HepG2 (cell line): ENCODE measurements at regions not wholly inside any gene's neighbourhood (a gene's known extent, or its start where the extent isn't known, plus 50 kb on each side); places are given as distances from the start of the nearest gene placed in this dataset.

Experiments
- ATAC-seq: fragments of 200-7000 bp; cut with Tn5 transposase; 3 replicates; pipeline ENCODE4 v1.9.1; 2020; ENCODE audit warnings: mild to moderate bottlenecking, moderate library complexity
- BruUV-seq: library from RNA; stranded (reverse); fragments of 400-500 nt; replicated peaks from 2 replicates; lab custom pipeline; 2021; lab: Mats Ljungman, UMichigan
- CTCF ChIA-PET: fragments of 300-600 bp; formaldehyde crosslinking; extraction: SDS; loops from one replicate; lab custom pipeline; 2021; ENCODE audit warnings: low total read pairs, inconsistent platforms, low intra/inter-chr PET ratio; lab: Yijun Ruan, JAX
- POLR2A ChIA-PET: fragments of 350-600 bp; sonication (Branson Sonifier 250); formaldehyde crosslinking; loops from one replicate; lab custom pipeline; 2020; ENCODE audit warnings: antibody characterized with exemption, inconsistent platforms; lab: Yijun Ruan, JAX
- DNase-seq: peaks from one replicate; pipeline ENCODE4 v3.0.0-alpha.2; 2015; ENCODE audit warnings: low spot score
- FAIRE-seq: peaks from 3 replicates; lab custom pipeline; 2011; peaks lifted over from hg19 to GRCh38; lab: Jason Lieb, UNC
- H2AFZ ChIP-seq: one replicate; pipeline ENCODE4 v1.6.1; 2011; ENCODE audit warnings: low read length, inconsistent platforms
- H3K27ac ChIP-seq: fragments of 300-600 bp; 3 replicates; pipeline ENCODE4 v1.8.0; 2011; ENCODE audit warnings: mixed run types, mild to moderate bottlenecking, mixed read lengths, low read length, inconsistent platforms; ENCODE audit not compliant: insufficient read depth; ENCODE audit errors: extremely low read length
- H3K27me3 ChIP-seq, 2 experiments: fragments of 200-600 bp in 1 of 2; 2 replicates in 1 of 2; 3 replicates in 1 of 2; pipeline versions ENCODE4 v1.6.0 to v1.8.0; 2011; ENCODE audit warnings: low read length in 2 of 2, mild to moderate bottlenecking in 2 of 2, moderate library complexity in 2 of 2, inconsistent platforms in 1 of 2; ENCODE audit not compliant: insufficient read depth in 2 of 2, control insufficient read depth in 1 of 2
- H3K36me3 ChIP-seq, 2 experiments: fragments of 200-600 bp in 1 of 2; replicated peaks in 1 of 2; 2 replicates in 1 of 2; 3 replicates in 1 of 2; pipeline versions ENCODE4 v1.5.1 to v1.8.0; 2011; ENCODE audit warnings: low read length in 2 of 2, inconsistent platforms in 1 of 2; ENCODE audit not compliant: insufficient read depth in 2 of 2, control insufficient read depth in 1 of 2
- H3K4me1 ChIP-seq: 2 replicates; pipeline ENCODE4 v1.5.1; 2012; ENCODE audit warnings: low read length, inconsistent platforms; ENCODE audit not compliant: insufficient read depth
- H3K4me2 ChIP-seq: 2 replicates; pipeline ENCODE4 v1.6.0; 2011; ENCODE audit warnings: low read depth, low read length, inconsistent platforms
- H3K4me3 ChIP-seq, 3 experiments: fragments of 200-600 bp in 1 of 3; sonication (generic), shearing (Covaris generic) in 1 of 3; replicated peaks in 1 of 3; 2 replicates each; pipeline ENCODE4 v1.5.1; 2011 to 2016; ENCODE audit warnings: low read length in 3 of 3, inconsistent platforms in 2 of 3, low read depth in 2 of 3, mild to moderate bottlenecking in 2 of 3, control low read depth in 1 of 3, mixed read lengths in 1 of 3; ENCODE audit not compliant: insufficient read depth in 1 of 3
- H3K79me2 ChIP-seq: one replicate; pipeline ENCODE4 v1.6.1; 2011; ENCODE audit warnings: low read length, inconsistent platforms; ENCODE audit not compliant: insufficient read depth
- H3K9ac ChIP-seq: 2 replicates; pipeline ENCODE4 v1.6.0; 2011; ENCODE audit warnings: mild to moderate bottlenecking, low read depth, low read length, inconsistent platforms; ENCODE audit not compliant: insufficient read depth
- H3K9me3 ChIP-seq: 2 replicates; pipeline ENCODE4 v1.5.1; 2012; ENCODE audit warnings: mild to moderate bottlenecking, low read length
- H4K20me1 ChIP-seq: 2 replicates; pipeline ENCODE4 v1.6.0; 2011; ENCODE audit warnings: inconsistent platforms, mild to moderate bottlenecking, low read length, moderate library complexity; ENCODE audit not compliant: insufficient read depth
- ADNP ChIP-seq: sonication (generic); formaldehyde crosslinking; IDR thresholded peaks from 2 replicates; pipeline ENCODE4 v1.4.0; 2020; ENCODE audit warnings: missing genetic modification reagents
- AGO1 ChIP-seq: fragments of 200-400 bp; formaldehyde crosslinking; IDR thresholded peaks from 2 replicates; pipeline ENCODE4 v1.6.1; 2017; ENCODE audit warnings: mild to moderate bottlenecking, low read depth, low read length, moderate library complexity; ENCODE audit not compliant: poor library complexity, severe bottlenecking
- AGO2 ChIP-seq: fragments of 200-400 bp; formaldehyde crosslinking; optimal IDR thresholded peaks from 2 replicates; pipeline ENCODE3; 2017; ENCODE audit warnings: mild to moderate bottlenecking, low read depth, low read length, moderate library complexity
- EHMT2 ChIP-seq: fragments of 200-600 bp; sonication (generic); IDR thresholded peaks from 2 replicates; pipeline ENCODE4 v1.7.0; 2017; ENCODE audit warnings: antibody characterized with exemption, low read depth, low read length, borderline replicate concordance
- HDAC1 ChIP-seq: sonication (generic); formaldehyde crosslinking; IDR thresholded peaks from 2 replicates; pipeline ENCODE4 v1.5.1; 2020; ENCODE audit warnings: mild to moderate bottlenecking, missing genetic modification reagents
- MTA3 ChIP-seq: sonication (generic); formaldehyde crosslinking; IDR thresholded peaks from 2 replicates; pipeline ENCODE4 v1.4.0; 2020; ENCODE audit warnings: missing genetic modification reagents
- MYC ChIP-seq: sonication (generic); formaldehyde crosslinking; IDR thresholded peaks from 2 replicates; pipeline ENCODE4 v1.9.0; 2021; ENCODE audit warnings: missing genetic modification reagents, borderline replicate concordance
- NAIF1 ChIP-seq: sonication (generic); formaldehyde crosslinking; IDR thresholded peaks from 2 replicates; pipeline ENCODE4 v1.5.0; 2020; ENCODE audit warnings: mild to moderate bottlenecking, missing genetic modification reagents, borderline replicate concordance
- ZBTB2 ChIP-seq: sonication (generic); formaldehyde crosslinking; IDR thresholded peaks from 2 replicates; pipeline ENCODE4 v1.8.0; 2022; ENCODE audit warnings: low read depth, missing genetic modification reagents
- ZFP1 ChIP-seq: IDR thresholded peaks from 2 replicates; pipeline ENCODE4 v1.6.1; 2016
- ZFP36L2 ChIP-seq: sonication (generic); formaldehyde crosslinking; IDR thresholded peaks from 2 replicates; pipeline ENCODE4 v1.4.0; 2020; ENCODE audit warnings: missing genetic modification reagents
- ZNF282 ChIP-seq: fragments of 450-650 bp; IDR thresholded peaks from 2 replicates; pipeline ENCODE4 v1.6.1; 2018; ENCODE audit not compliant: partially characterized antibody
- ZNF337 ChIP-seq: sonication (generic); formaldehyde crosslinking; IDR thresholded peaks from 2 replicates; pipeline ENCODE4 v1.5.1; 2020; ENCODE audit warnings: missing genetic modification reagents, low read depth, mild to moderate bottlenecking, borderline replicate concordance
- ZNF691 ChIP-seq: sonication (generic); formaldehyde crosslinking; IDR thresholded peaks from 2 replicates; pipeline ENCODE4 v1.4.0; 2020; ENCODE audit warnings: missing genetic modification reagents, low read depth, mild to moderate bottlenecking, borderline replicate concordance
- ZSCAN22 ChIP-seq: sonication (generic); formaldehyde crosslinking; IDR thresholded peaks from 2 replicates; pipeline ENCODE4 v1.4.0; 2020; ENCODE audit warnings: mild to moderate bottlenecking, missing genetic modification reagents
- WGBS: methylation state at CpG from one replicate; pipeline ENCODE4 v1.1.6; 2017; ENCODE audit warnings: low lambda C conversion rate; 5-methylcytosine and 5-hydroxymethylcytosine counted together
- in situ Hi-C: cut with HindIII; loops from 2 replicates; pipeline ENCODE4 v1.10.0; 2017; ENCODE audit warnings: low pct_unique_long_range_greater_than_20kb; ENCODE audit not compliant: extremely low pct_ligation_motif_present
- intact Hi-C: fragments of 100-400 bp; cut with micrococcal nuclease; formaldehyde crosslinking; loops from one replicate; pipeline ENCODE4 v1.10.0; 2022; ENCODE audit not compliant: unreplicated experiment
- TF ChIP-seq, protein P1 (sequence below): sonication (generic); formaldehyde crosslinking; IDR thresholded peaks from 2 replicates; pipeline ENCODE4 v1.4.0; 2020; ENCODE audit warnings: missing genetic modification reagents, borderline replicate concordance
- TF ChIP-seq, protein P2 (sequence below): sonication (generic); formaldehyde crosslinking; IDR thresholded peaks from 2 replicates; pipeline ENCODE4 v1.4.0; 2020; ENCODE audit warnings: missing genetic modification reagents

DNA sequence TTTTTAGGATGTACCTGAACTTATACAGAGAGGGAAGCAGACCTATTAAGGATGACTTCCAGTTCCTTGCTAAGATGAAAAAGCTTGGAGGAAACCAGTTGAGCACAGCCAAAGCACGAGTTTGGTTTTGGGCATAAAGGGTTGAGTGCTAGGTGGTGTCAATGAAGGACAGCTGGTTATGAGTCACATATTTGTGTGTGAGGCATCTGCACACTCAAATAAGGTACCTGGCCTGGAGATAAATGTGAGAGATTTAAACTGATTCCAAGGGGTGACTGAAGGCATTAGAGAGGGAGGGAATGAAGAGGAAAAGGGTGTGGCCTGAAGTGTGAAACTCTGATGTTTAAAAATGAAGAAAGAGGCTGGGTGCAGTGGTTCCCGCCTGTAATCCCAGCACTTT lies 486.7 kb downstream of the DIPK2A start:
- Histone ChIP-seq H4K20me1 (no peaks in the 10 kb centered on the region), H3K9me3 (no peaks in the 10 kb centered on the region), H3K27ac (no peak overlapping the region), H3K4me3 (no peak overlapping the region), H3K9ac (no peak overlapping the region), H3K4me2 (no peak overlapping the region), H3K4me1 (no peaks in the 10 kb centered on the region), H3K36me3 (no peaks in the 10 kb centered on the region), H3K79me2 (no peaks in the 10 kb centered on the region), H2AFZ (no peak overlapping the region), H3K27me3 (no peaks in the 10 kb centered on the region)
- 5% methylated on average over 2 of the region's 2 CpGs for WGBS
- no peak for ATAC-seq
- POLR2A ChIA-PET, result no interaction called here
- intact Hi-C loops (no loop called here), in situ Hi-C loops (no loop called here)
- no peak for TF ChIP-seq MTA3 (CRISPR knock-in tag)
- TF ChIP-seq ZFP36L2 (CRISPR knock-in tag), result no peak
- no peak for TF ChIP-seq ZSCAN22 (CRISPR knock-in tag)
- TF ChIP-seq AGO2, result no peak
- no peak for TF ChIP-seq ZBTB2 (CRISPR knock-in tag)
- TF ChIP-seq HDAC1 (CRISPR knock-in tag), result no peak
- no peak for TF ChIP-seq ZNF282
- TF ChIP-seq ZNF337, result no peak
- TF ChIP-seq, protein P1, sequence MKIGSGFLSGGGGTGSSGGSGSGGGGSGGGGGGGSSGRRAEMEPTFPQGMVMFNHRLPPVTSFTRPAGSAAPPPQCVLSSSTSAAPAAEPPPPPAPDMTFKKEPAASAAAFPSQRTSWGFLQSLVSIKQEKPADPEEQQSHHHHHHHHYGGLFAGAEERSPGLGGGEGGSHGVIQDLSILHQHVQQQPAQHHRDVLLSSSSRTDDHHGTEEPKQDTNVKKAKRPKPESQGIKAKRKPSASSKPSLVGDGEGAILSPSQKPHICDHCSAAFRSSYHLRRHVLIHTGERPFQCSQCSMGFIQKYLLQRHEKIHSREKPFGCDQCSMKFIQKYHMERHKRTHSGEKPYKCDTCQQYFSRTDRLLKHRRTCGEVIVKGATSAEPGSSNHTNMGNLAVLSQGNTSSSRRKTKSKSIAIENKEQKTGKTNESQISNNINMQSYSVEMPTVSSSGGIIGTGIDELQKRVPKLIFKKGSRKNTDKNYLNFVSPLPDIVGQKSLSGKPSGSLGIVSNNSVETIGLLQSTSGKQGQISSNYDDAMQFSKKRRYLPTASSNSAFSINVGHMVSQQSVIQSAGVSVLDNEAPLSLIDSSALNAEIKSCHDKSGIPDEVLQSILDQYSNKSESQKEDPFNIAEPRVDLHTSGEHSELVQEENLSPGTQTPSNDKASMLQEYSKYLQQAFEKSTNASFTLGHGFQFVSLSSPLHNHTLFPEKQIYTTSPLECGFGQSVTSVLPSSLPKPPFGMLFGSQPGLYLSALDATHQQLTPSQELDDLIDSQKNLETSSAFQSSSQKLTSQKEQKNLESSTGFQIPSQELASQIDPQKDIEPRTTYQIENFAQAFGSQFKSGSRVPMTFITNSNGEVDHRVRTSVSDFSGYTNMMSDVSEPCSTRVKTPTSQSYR (CRISPR knock-in tag), result no peak
- no peak for TF ChIP-seq ZNF691 (CRISPR knock-in tag)
- no peak for TF ChIP-seq MYC (CRISPR knock-in tag)
- TF ChIP-seq, protein P2, sequence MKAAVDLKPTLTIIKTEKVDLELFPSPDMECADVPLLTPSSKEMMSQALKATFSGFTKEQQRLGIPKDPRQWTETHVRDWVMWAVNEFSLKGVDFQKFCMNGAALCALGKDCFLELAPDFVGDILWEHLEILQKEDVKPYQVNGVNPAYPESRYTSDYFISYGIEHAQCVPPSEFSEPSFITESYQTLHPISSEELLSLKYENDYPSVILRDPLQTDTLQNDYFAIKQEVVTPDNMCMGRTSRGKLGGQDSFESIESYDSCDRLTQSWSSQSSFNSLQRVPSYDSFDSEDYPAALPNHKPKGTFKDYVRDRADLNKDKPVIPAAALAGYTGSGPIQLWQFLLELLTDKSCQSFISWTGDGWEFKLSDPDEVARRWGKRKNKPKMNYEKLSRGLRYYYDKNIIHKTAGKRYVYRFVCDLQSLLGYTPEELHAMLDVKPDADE (CRISPR knock-in tag), result no peak
- TF ChIP-seq NAIF1, result no peak
- TF ChIP-seq AGO1, result no peak
- no peak for TF ChIP-seq EHMT2
- TF ChIP-seq ZFP1 (CRISPR knock-in tag), result no peak
- TF ChIP-seq ADNP (CRISPR knock-in tag), result no peak
- CTCF ChIA-PET, result no interaction called here
- no peak for FAIRE-seq
- no TSS peak for BruUV-seq
- DNase-seq, result no peak
